ENCODE measurements at regions not wholly inside any gene's neighbourhood (a gene's known extent, or its start where the extent isn't known, plus 50 kb on each side); places are given as distances from the start of the nearest gene placed in this dataset.

DNA sequence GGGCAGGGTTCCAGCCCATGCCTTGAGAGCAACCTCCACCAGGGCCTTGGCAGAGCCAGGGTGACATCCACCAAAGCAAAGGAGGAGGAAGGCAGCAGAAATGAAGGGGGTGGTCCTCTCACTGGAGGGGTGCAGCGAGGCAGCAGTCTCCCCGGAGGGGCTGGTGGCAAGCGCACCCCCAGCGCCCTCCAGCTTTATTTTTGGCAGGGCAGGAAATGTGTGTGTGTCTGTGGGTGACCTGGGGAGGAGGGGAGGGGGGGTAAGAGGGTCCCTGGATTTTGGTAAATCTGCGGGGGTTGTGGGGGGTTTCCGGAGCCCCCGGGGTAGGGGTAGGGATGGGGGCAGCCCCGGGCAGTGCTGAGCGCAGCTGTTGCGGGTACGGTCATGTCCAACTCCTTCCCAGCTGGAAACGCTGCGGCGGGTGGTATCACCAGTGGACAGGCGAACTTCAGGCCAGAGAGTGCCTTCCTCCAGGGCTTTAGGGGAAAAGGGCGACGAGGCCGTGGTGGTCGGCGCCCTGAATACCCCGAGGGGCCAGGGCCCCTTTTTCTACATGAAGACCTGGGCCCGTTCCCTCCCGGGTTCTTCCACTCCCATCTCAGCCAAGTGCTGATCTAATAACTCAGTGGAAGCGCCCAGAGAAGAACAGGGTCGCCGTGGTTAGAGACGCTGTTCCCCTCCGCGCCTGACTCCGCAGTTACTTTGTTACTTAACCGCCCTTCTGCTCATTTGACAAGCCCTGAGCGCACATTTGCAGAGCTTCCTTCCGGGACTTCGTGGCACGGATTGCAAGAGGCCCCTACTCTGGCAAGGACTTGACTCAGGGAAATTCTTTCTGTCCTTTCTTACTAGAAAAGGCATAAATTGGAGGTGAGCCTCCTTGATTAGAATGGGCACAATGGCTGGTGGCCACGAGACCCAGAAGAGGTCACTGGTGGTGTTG lies 55.2 kb downstream of the FOS start:
- TF ChIP-seq, protein P1, sequence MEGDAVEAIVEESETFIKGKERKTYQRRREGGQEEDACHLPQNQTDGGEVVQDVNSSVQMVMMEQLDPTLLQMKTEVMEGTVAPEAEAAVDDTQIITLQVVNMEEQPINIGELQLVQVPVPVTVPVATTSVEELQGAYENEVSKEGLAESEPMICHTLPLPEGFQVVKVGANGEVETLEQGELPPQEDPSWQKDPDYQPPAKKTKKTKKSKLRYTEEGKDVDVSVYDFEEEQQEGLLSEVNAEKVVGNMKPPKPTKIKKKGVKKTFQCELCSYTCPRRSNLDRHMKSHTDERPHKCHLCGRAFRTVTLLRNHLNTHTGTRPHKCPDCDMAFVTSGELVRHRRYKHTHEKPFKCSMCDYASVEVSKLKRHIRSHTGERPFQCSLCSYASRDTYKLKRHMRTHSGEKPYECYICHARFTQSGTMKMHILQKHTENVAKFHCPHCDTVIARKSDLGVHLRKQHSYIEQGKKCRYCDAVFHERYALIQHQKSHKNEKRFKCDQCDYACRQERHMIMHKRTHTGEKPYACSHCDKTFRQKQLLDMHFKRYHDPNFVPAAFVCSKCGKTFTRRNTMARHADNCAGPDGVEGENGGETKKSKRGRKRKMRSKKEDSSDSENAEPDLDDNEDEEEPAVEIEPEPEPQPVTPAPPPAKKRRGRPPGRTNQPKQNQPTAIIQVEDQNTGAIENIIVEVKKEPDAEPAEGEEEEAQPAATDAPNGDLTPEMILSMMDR (IDR thresholded peaks at IDR 0.05), result no peak
- Histone ChIP-seq H3K36me3 (no peaks in the 10 kb centered on the region), H3K9me3 (no peaks in the 10 kb centered on the region), H3K4me3 (peak overlapping the region; percentile 11), H3K4me1 (peaks cover under 1% of the 10 kb centered on the region), H3K27ac (peak overlapping the region; percentile 72), H3K27me3 (no peaks in the 10 kb centered on the region)
- peak; percentile 69 for DNase-seq
- peak; percentile 86 for ATAC-seq
- intact Hi-C loops (cut with DNase I), result no loop called here

DNA sequence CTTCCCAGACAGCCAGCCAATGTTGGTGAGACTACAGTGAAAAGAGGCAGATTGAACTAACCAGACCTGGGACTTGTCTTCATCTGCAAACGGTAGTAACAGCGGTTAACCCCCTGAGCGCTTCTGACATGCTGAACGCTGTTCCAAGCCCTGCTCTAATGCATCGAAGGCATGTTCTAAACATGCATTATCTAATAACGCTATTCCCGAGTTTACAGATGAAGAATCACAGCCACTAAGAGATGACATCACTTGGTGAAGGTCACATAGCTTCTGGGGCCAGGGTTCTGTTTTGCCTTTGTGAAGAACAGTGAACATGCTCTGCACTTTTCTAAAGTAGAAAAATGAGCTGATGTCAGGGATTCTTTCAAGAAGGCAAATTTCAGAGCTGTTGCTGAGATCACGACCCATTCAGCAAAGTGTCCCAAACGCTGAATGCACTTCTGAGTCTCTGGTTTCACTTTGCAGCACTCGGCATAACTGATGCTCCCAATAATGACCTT lies 56.0 kb downstream of the FOS start:
- DNase-seq (no peak), ATAC-seq (no peak)
- intact Hi-C loops (cut with DNase I), result no loop called here
- Histone ChIP-seq H3K4me3 (no peak overlapping the region), H3K36me3 (no peaks in the 10 kb centered on the region), H3K27ac (peak overlapping the region; percentile 72), H3K4me1 (peaks cover 8% of the 10 kb centered on the region), H3K9me3 (no peaks in the 10 kb centered on the region), H3K27me3 (no peaks in the 10 kb centered on the region)
- TF ChIP-seq, protein P1 (IDR thresholded peaks at IDR 0.05), result no peak

DNA sequence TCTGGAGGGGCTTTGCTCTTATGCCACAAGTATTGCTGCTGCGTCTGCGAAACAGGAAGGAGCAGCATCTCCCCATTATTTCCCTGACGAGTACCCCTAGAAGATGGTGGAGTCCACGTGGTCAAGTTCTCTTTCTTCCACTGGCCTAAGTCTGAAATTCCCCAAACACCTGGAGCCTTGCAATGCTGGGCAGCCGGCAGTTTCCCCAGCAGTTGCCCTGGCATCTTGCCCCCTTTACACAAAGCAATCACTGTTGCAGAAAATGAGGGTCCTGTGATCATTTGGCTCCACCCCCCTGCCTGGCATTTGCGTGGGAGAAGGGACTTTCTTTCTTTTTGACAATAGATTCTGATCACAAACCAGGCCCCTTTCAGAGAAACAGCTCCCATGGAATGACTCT lies 56.9 kb downstream of the FOS start:
- Histone ChIP-seq H3K9me3 (no peaks in the 10 kb centered on the region), H3K4me1 (peaks cover 18% of the 10 kb centered on the region), H3K36me3 (no peaks in the 10 kb centered on the region), H3K27me3 (no peaks in the 10 kb centered on the region), H3K27ac (no peak overlapping the region), H3K4me3 (no peak overlapping the region)
- no peak for ATAC-seq
- intact Hi-C loops (cut with DNase I), result no loop called here
- TF ChIP-seq, protein P1 (IDR thresholded peaks at IDR 0.05), result no peak
- DNase-seq, result no peak

DNA sequence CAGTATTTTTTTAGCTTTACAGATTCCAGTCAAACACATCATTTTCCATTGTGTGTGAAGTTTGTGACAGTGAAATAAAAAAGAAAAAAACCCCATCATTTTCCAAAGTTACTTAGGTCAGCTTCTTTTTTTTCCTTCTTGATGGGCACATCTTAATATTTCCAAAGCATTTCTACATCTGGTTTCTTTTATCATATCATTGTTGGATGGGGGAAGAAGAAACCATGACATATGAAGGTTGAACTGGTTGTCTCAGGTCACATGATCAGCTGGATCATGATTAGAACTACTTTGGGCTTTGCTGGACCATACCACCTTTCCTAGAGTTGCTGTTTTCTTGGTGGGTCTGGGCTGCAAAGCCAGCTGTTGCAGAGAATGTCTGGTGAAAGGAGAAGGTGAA lies 59.8 kb downstream of the FOS start:
- intact Hi-C loops (cut with DNase I), result no loop called here
- Histone ChIP-seq H3K4me3 (no peak overlapping the region), H3K4me1 (peaks cover 38% of the 10 kb centered on the region), H3K9me3 (no peaks in the 10 kb centered on the region), H3K27me3 (no peaks in the 10 kb centered on the region), H3K36me3 (no peaks in the 10 kb centered on the region), H3K27ac (no peak overlapping the region)
- ATAC-seq, result no peak
- DNase-seq, result no peak
- TF ChIP-seq, protein P1 (IDR thresholded peaks at IDR 0.05), result no peak

DNA sequence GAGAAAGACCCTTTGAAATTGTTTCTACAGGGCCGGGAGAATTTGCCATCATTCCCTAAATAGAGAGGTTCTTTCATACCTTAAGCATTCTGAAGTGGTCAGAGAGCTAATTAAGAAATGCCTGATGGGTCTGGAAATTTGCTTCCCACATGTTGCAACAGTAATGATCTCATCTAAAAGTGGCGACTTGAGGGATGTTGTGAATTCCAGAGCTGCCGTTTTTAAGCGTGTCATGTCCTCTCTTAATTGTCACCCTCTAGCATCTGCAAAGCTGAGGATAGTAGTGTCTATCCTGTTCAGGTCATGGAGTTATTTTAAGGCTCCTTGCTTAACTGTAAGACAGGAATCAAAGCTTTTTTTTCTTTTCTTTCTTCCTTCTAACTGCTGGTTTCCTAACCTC lies 60.4 kb downstream of the FOS start:
- no peaks in the 10 kb centered on the region for H3K36me3 ChIP-seq
- intact Hi-C loops (cut with DNase I), result no loop called here
- peaks cover 38% of the 10 kb centered on the region for H3K4me1 ChIP-seq
- ATAC-seq (no peak), DNase-seq (no peak)
- no peaks in the 10 kb centered on the region for H3K27me3 ChIP-seq
- no peaks in the 10 kb centered on the region for H3K9me3 ChIP-seq
- no peak overlapping the region for H3K4me3 ChIP-seq
- TF ChIP-seq, protein P1 (IDR thresholded peaks at IDR 0.05), result no peak
- H3K27ac ChIP-seq, result no peak overlapping the region
